GM19455 (cell line): ENCODE measurements at regions not wholly inside any gene's neighbourhood (a gene's known extent, or its start where the extent isn't known, plus 50 kb on each side); places are given as distances from the start of the nearest gene placed in this dataset.

ENCODE experiments used
- ATAC-seq: cut with Tn5 transposase; IDR thresholded peaks from one replicate; pipeline ENCODE4 v1.9.1; 2021; ENCODE audit not compliant: unreplicated experiment

- ATAC-seq = no peak
Measured at GRCh38 chr1:239219679-239220078, 166.7 kb upstream of the CHRM3 start.

- no peak for ATAC-seq
Measured at GRCh38 chr1:239218301-239218700, 168.1 kb upstream of the CHRM3 start.

- ATAC-seq = no peak
Measured at GRCh38 chr1:239212811-239213220, 173.6 kb upstream of the CHRM3 start.

- no peak for ATAC-seq
Measured at GRCh38 chr1:239209591-239209990, 176.8 kb upstream of the CHRM3 start.

- no peak for ATAC-seq
Measured at GRCh38 chr1:239204401-239204800, 182.0 kb upstream of the CHRM3 start.

GRCh38 chr1:239197871-239198270 lies 188.5 kb upstream of the CHRM3 start:
- no peak for ATAC-seq

GRCh38 chr1:239189998-239190512 lies 196.3 kb upstream of the CHRM3 start:
- no peak for ATAC-seq

GRCh38 chr1:239186487-239186886 lies 199.9 kb upstream of the CHRM3 start:
- ATAC-seq = no peak

- no peak for ATAC-seq
Measured at GRCh38 chr1:239185245-239185619, 201.1 kb upstream of the CHRM3 start.

- ATAC-seq = no peak
Measured at GRCh38 chr1:239184561-239185244, 201.7 kb upstream of the CHRM3 start.

- no peak for ATAC-seq
Measured at GRCh38 chr1:239178961-239179360, 207.4 kb upstream of the CHRM3 start.

GRCh38 chr1:239174880-239175279 lies 211.5 kb upstream of the CHRM3 start:
- no peak for ATAC-seq

GRCh38 chr1:239170828-239171227 lies 215.5 kb upstream of the CHRM3 start:
- ATAC-seq = no peak

- ATAC-seq = no peak
Measured at GRCh38 chr1:239169276-239169675, 217.1 kb upstream of the CHRM3 start.

GRCh38 chr1:239164451-239165180 lies 221.8 kb upstream of the CHRM3 start:
- ATAC-seq = no peak

GRCh38 chr1:239155466-239156091 lies 230.8 kb upstream of the CHRM3 start:
- no peak for ATAC-seq

- no peak for ATAC-seq
Measured at GRCh38 chr1:239151937-239152336, 234.4 kb upstream of the CHRM3 start.

- no peak for ATAC-seq
Measured at GRCh38 chr1:239140968-239141367, 245.4 kb upstream of the CHRM3 start.

- ATAC-seq = no peak
Measured at GRCh38 chr1:239139801-239140200, 246.6 kb upstream of the CHRM3 start.

GRCh38 chr1:239128541-239128940 lies 257.8 kb upstream of the CHRM3 start:
- no peak for ATAC-seq

GRCh38 chr1:239126884-239127283 lies 259.5 kb upstream of the CHRM3 start:
- no peak for ATAC-seq

- no peak for ATAC-seq
Measured at GRCh38 chr1:239125893-239126292, 260.5 kb upstream of the CHRM3 start.
